Endometrium (tissue), 2 donors: ENCODE measurements at regions not wholly inside any gene's neighbourhood (a gene's known extent, or its start where the extent isn't known, plus 50 kb on each side); places are given as distances from the start of the nearest gene placed in this dataset.
A peak's percentile ranks its signal among the peaks of the same experiment; 100 is the strongest.

Source experiments
- FAIRE-seq: peaks from 2 replicates; lab custom pipeline; 2012; peaks lifted over from hg19 to GRCh38; lab: Jason Lieb, UNC
- donor health status: control.
- donor health status: control.

- FAIRE-seq, result no peak
Observed at GRCh38 chr12:89821896-89822295, 113.3 kb upstream of the ATP2B1 start.

DNA sequence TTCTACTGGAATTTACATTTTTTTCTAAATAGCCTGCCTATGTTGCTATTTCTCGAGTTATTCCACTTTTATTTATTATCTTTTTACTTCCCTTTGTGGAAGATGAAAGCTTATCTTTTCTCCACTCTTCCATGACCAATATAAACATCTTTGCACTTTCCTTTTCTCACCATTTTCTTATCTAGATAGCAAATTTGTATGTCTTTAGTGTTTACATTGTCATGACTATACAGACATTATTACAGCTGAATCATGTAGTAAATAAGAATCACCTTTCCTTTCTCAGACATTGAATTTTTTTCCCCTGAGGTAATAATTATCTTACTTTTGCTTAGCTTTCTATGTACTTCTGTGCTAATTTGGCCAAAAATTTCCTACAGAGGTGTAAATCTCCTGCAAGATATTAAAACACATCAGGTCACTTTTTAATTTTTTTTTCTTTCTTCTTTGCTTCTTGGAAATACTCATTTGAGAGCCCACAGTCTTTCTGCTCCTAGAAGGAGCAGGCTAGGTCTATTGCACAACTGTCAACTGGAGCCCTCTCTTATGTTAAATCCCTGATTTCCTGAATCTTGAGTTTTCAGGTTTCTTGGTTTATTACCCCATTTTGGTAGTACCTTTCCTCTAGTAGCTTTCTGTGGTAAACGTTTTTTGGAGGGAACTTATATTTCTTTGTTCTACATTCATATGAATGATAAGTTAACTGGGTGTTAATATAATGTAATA is 109.0 kb upstream of the ATP2B1 start:
- no peak for FAIRE-seq

- FAIRE-seq, result no peak
Observed at GRCh38 chr12:89815225-89815624, 106.6 kb upstream of the ATP2B1 start.

DNA sequence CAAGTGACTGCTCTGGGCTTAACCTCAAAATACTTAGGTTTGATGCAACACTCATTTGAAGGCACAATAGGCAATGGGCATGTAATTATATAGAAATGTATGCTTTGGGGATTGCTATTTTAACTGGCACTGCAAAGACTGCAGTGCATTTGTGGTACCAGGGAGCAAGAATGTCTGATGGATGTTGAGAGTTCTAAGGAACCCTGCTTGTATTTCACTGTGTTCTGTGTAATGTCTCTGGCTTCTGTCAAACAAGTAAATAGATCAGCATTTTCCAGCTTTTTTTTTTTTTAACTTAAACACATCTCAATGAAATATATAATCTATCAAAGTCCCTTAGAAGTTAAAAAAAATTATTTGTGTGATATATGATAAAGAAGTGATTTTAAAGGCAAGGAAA is 94.8 kb upstream of the ATP2B1 start:
- no peak for FAIRE-seq

- FAIRE-seq, result no peak
Observed at GRCh38 chr12:89801284-89801683, 92.6 kb upstream of the ATP2B1 start.

- FAIRE-seq, result no peak
Observed at GRCh38 chr12:89800435-89800834, 91.8 kb upstream of the ATP2B1 start.

DNA sequence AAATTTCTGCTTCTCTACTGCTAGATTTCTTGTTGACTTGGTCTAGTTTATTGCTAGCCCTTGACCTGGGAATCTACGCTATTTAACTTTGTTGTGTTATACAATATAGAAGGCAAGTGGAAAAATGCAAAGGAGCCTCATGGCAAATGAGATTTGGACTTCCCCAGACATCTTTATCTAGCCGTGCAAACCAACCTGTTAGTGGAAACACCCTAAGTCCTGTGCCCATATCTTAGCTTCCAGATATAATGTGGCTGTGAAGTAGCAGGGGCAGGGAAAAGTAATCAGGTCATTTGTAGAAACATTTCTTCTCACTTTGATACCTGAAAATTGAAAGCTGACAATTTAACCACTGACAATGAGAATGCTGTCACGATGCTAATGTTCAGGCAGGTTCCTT is 90.7 kb upstream of the ATP2B1 start:
- no peak for FAIRE-seq

- no peak for FAIRE-seq
Observed at GRCh38 chr12:89797436-89797835, 88.8 kb upstream of the ATP2B1 start.

DNA sequence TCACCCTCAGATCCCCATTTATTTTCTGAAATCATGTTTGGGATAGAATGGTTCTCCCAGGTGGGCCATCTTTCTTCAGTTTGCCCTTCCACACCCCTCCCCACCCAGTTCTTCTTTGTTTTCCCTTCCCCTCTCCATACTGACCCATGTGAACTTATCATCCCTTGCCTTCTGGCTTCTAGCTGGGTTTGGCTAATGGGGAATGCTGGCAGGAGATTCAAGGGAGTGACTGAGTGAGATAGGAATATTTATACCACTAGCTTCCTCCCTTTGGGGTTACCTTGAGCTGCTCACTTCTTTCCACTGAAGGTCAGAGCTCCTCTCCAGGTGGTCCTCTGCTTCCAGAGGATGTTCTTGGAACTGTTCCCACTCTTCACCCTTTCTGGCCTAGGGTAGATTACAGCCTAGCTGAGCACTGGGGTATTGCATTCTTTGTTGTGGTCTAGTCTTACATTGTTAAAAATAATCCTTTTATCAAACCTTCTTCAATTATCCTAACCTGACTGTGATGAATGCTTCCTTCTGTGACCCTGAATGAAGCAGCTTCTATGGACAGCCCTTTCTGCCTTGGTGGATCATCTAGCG is 88.3 kb upstream of the ATP2B1 start:
- FAIRE-seq, result no peak

- FAIRE-seq, result no peak
Observed at GRCh38 chr12:89793946-89794345, 85.3 kb upstream of the ATP2B1 start.

DNA sequence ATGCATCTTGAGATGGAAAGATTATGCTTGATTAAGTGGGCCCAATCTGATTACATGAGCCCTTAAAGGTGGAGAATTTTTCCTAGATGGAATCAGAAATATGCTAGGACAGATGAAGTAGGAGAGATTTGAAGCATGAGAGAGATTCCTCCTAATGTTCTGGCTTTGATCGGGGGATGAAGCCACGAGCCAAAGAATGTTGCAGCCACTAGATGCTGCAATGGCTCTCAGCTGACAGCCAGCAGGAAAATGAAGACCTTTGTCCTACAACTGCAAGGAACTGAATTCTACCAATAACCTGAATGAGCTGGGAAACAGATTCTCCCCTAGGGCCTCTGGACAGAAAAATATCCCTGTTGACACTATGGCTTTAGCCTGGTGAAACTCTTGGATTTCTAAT is 82.6 kb upstream of the ATP2B1 start:
- no peak for FAIRE-seq

- no peak for FAIRE-seq
Observed at GRCh38 chr12:89789862-89790261, 81.2 kb upstream of the ATP2B1 start.

GRCh38 chr12:89787763-89788162 is 79.1 kb upstream of the ATP2B1 start:
- FAIRE-seq, result no peak

DNA sequence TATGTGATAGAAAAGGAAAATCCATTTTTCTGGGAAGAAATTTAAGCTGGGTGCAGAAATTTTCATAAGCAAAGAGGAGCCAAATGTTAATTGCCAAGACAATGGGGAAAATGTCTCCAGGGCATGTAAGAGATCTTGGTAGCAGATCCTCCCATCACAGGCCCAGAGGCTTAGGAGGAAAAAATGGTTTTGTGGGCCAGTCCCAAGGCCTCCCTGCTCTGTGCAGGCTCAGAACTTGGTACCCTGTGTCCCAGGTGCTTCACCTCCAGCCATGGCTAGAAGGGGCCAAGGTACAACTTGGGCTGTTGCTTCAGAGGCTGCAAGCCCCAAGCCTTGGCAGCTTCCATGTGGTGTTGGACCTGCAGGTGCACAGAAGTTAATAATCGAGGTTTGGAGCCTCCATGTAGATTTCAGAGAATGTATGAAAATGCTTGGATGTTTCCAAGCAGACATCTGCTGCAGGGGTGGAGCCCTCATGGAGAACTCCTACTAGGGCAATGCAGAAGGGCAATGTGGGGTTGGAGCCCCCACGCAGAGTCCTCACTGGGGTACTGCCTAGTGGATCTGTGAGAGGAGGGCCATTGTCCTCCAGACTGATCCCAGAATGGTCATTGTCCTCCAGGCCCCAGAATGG is 77.7 kb upstream of the ATP2B1 start:
- no peak for FAIRE-seq

DNA sequence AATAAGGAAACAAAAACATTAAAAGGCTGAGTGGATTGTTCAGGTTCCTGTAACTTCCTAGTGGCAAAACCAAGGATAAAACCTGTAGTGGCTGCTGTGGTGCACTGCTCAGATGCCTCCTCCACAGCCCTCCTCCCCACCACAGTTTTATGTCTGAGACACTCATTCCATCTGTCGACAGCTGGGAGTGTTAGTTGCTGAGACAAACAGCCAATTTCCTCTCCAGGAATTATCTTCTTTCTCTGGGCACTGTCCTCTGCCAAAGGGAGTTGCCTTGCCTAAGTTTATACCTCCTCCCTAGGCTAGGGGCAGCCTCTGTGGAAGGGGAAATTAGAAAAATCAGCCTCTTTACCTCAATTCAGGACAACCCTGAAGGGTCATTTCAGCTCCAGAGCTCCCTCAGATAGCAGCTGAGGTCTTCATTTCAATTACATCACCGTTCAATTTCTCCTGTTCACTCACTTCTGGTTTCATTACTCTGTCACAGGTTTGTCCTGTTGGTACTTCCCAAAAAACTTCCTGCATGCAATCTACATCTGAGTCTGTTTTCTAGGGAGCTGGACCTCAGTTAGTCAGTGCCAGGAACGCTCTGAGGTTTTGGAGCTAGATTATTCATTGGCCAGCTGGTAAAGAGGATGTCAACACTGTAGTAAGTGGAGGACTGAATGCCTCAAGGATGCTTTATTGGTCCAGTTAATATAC is 74.9 kb upstream of the ATP2B1 start:
- peak; percentile 31 for FAIRE-seq

GRCh38 chr12:89782807-89783206 is 74.2 kb upstream of the ATP2B1 start:
- no peak for FAIRE-seq

DNA sequence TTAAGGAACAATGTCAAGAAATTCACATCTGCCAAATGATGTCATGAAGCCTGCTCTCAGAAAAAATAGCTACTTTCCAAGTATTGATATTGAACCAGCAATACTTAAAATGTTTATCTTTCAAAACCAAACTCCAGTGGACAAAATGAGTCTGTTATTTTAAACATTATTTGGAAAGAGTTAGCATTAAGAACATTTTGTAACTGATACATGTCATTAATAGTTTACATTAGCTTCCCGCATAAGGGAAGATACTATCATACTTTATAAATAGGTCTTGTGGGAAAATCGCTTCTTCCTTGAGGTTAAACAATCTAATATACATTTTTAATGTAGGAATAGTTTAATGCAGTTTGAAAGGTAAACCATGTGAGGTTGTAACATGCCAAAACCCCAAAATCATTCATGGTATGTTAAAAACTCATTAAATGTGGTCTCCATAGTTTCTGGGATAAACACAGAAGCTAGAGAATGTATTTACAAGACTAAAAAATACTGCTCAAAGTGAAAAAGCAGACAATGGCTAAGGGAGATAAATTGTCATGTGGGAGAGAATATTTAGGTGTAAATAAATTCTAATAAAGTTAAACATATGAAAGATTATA is 73.4 kb upstream of the ATP2B1 start:
- no peak for FAIRE-seq

DNA sequence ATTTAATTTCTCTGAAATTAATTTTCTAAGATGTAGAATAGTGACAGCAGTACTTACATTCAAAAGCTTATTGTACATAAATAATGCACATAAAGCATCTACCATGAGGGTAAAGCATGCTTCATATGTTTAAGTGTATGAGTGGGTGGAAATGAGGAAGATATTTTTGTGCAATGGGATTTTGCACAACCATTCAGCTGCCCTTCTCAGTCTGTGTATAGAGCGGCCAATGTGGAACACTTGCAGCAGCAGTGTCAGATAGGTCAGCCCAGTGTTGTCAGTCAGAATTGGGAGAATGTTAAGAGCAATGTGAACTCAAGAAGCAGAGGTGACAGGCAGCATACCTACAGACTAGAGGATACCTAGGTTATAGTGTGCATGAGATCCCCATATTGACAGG is 72.5 kb upstream of the ATP2B1 start:
- FAIRE-seq, result no peak

DNA sequence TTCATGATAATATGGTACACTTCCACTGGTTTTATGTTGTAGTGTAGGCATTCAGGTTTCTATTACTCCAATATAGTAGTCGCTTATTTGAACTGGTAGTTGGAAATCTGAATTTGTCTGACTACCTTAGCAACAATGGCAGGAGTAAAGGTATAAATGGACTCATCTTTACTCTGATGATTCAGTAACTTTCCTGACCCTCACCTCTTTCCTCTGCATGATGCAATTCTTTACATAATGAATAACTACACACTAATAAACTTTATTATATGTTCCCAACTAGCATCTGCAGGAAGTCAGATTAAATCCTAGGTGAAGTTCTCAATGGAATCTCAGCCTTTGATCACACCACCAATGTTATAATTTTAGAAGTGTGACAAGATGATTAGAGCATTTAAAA is 70.5 kb upstream of the ATP2B1 start:
- no peak for FAIRE-seq

DNA sequence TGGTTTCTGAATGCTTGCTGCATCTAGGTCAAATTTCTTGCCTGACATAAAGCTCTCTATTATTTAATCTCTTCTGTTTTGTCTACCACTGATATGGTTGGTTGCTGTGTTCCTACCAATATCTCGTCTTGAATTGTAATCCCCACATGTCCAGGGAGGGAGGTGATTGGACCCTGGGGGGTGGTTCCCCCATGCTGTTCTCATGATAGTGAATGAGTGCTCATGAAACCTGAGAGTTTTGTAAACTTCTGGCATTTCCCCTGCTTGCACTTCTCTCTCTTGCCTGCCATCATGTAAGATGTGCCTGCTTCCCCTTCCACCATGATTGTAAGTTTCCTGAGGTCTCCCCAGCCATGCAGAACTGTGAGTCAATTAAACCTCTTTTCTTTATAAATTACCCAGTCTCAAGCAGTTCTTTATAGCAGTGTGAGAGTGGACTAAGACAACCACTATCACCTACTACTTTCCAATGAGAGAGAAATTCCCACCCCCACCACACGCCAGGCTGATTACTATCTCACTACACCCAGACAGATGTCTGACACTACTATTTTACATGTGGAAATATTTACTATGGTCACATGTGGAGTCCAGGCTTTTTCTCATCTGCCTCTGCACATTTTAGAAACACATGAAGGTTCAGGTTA is 69.2 kb upstream of the ATP2B1 start:
- no peak for FAIRE-seq

DNA sequence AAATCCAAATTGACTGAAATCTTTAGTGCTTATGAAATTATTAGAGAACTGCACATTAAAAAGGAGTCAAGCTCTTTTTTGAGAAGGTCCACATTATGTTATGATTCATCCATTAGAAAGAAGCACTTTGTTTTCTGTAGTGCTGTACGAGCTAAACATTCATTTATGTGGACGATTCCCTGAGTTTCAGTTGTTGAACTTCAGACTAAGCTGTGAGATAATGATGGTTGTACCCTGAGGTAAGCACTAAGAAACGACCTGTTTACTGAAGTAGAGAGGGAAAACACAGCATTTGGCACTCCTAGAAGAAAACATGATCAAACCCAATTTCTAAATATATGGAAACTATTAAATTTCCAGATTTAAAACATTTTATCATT is 67.3 kb upstream of the ATP2B1 start:
- no peak for FAIRE-seq
